Liver (tissue), 8 donors: ENCODE measurements at regions not wholly inside any gene's neighbourhood (a gene's known extent, or its start where the extent isn't known, plus 50 kb on each side); places are given as distances from the start of the nearest gene placed in this dataset.

Experiments used
- DNase-seq: peaks from one replicate; pipeline ENCODE4 v3.0.0-alpha.2; 2017; ENCODE audit warnings: low spot score
- H3K27ac ChIP-seq, 2 donors: one replicate each; pipeline ENCODE4 v1.7.0; 2013; ENCODE audit warnings: inconsistent platforms in 2 of 2, low read length in 2 of 2, control low read depth in 1 of 2, low read depth in 1 of 2, mild to moderate bottlenecking in 1 of 2
- H3K27me3 ChIP-seq, 4 donors: one replicate each; pipeline versions ENCODE4 v1.6.1 to v1.7.0; 2013; ENCODE audit warnings: low read length in 3 of 4, inconsistent platforms in 1 of 4, mild to moderate bottlenecking in 1 of 4, moderate library complexity in 1 of 4; ENCODE audit not compliant: control insufficient read depth in 4 of 4, insufficient read depth in 4 of 4
- H3K36me3 ChIP-seq, 4 donors: one replicate each; pipeline versions ENCODE4 v1.6.1 to v1.7.0; 2013; ENCODE audit warnings: low read length in 3 of 4, mild to moderate bottlenecking in 3 of 4, low read depth in 1 of 4, moderate library complexity in 1 of 4; ENCODE audit not compliant: control insufficient read depth in 4 of 4, insufficient read depth in 3 of 4
- H3K4me1 ChIP-seq, 4 donors: one replicate each; pipeline versions ENCODE4 v1.6.1 to v1.7.0; 2013; ENCODE audit warnings: low read length in 3 of 4, mild to moderate bottlenecking in 3 of 4, moderate library complexity in 1 of 4; ENCODE audit not compliant: control insufficient read depth in 4 of 4, insufficient read depth in 4 of 4
- H3K4me3 ChIP-seq, 3 donors: one replicate each; pipeline versions ENCODE4 v1.6.1 to v1.7.0; 2013; ENCODE audit warnings: low read length in 3 of 3, control low read depth in 1 of 3, low read depth in 1 of 3, mild to moderate bottlenecking in 1 of 3
- H3K9ac ChIP-seq, 2 donors: one replicate each; pipeline ENCODE4 v1.7.0; 2013; ENCODE audit warnings: low read length in 2 of 2, mild to moderate bottlenecking in 2 of 2, moderate library complexity in 2 of 2, control low read depth in 1 of 2, low read depth in 1 of 2
- H3K9me3 ChIP-seq, 4 donors: one replicate each; pipeline versions ENCODE4 v1.6.1 to v1.7.0; 2013; ENCODE audit warnings: low read length in 3 of 4; ENCODE audit not compliant: control insufficient read depth in 4 of 4
- ATF3 ChIP-seq: IDR thresholded peaks from 2 replicates; pipeline ENCODE4 v1.6.1; 2016; ENCODE audit warnings: antibody characterized with exemption
- EGR1 ChIP-seq, 2 donors: IDR thresholded peaks; 2 replicates each; pipeline ENCODE4 v1.6.1; 2016 to 2018; ENCODE audit warnings: antibody characterized with exemption in 2 of 2, low read depth in 2 of 2
- FOXA1 ChIP-seq: IDR thresholded peaks from 2 replicates; pipeline ENCODE4 v1.6.1; 2016; ENCODE audit warnings: antibody characterized with exemption
- FOXA2 ChIP-seq: IDR thresholded peaks from 2 replicates; pipeline ENCODE4 v1.6.1; 2016; ENCODE audit warnings: antibody characterized with exemption
- GABPA ChIP-seq, 2 donors: IDR thresholded peaks in 1 of 2; conservative IDR thresholded peaks in 1 of 2; 2 replicates each; pipeline ENCODE4 v1.6.1; 2016; ENCODE audit warnings: antibody characterized with exemption in 2 of 2, mild to moderate bottlenecking in 1 of 2, moderate library complexity in 1 of 2
- HNF4A ChIP-seq, 2 donors: conservative IDR thresholded peaks; 2 replicates each; pipeline ENCODE4 v1.6.1; 2016; ENCODE audit warnings: antibody characterized with exemption in 2 of 2, mild to moderate bottlenecking in 2 of 2
- HNF4G ChIP-seq: IDR thresholded peaks from 2 replicates; pipeline ENCODE4 v1.6.1; 2016; ENCODE audit warnings: antibody characterized with exemption
- JUND ChIP-seq, 2 donors: IDR thresholded peaks; 2 replicates each; pipeline ENCODE4 v1.6.1; 2016; ENCODE audit warnings: antibody characterized with exemption in 2 of 2
- MAX ChIP-seq: IDR thresholded peaks from 2 replicates; pipeline ENCODE4 v1.6.1; 2016; ENCODE audit warnings: antibody characterized with exemption
- NR2F2 ChIP-seq: IDR thresholded peaks from 2 replicates; pipeline ENCODE4 v1.6.1; 2016; ENCODE audit warnings: antibody characterized with exemption
- RAD21 ChIP-seq, 2 donors: IDR thresholded peaks; 2 replicates each; pipeline ENCODE4 v1.6.1; 2016; ENCODE audit warnings: antibody characterized with exemption in 2 of 2, mild to moderate bottlenecking in 2 of 2
- RXRA ChIP-seq, 2 donors: IDR thresholded peaks; 2 replicates each; pipeline ENCODE4 v1.6.1; 2017 to 2018; ENCODE audit warnings: antibody characterized with exemption in 2 of 2, mild to moderate bottlenecking in 1 of 2
- SP1 ChIP-seq: IDR thresholded peaks from 2 replicates; pipeline ENCODE4 v1.6.1; 2018; ENCODE audit warnings: antibody characterized with exemption, mild to moderate bottlenecking
- TAF1 ChIP-seq: conservative IDR thresholded peaks from 2 replicates; pipeline ENCODE4 v1.6.1; 2016; ENCODE audit warnings: antibody characterized with exemption, mild to moderate bottlenecking
- YY1 ChIP-seq: IDR thresholded peaks from 2 replicates; pipeline ENCODE4 v1.6.1; 2016; ENCODE audit warnings: antibody characterized with exemption, mild to moderate bottlenecking
- WGBS: extraction: QIAGEN DNeasy Blood & Tissue Kit; methylation state at CpG from one replicate; pipeline ENCODE4 v1.1.7; 2013; 5-methylcytosine and 5-hydroxymethylcytosine counted together
- TF ChIP-seq, protein P1 (sequence below): IDR thresholded peaks from 2 replicates; pipeline ENCODE4 v1.6.1; 2016; ENCODE audit warnings: antibody characterized with exemption, mild to moderate bottlenecking
- TF ChIP-seq, protein P2 (sequence below): fragments of 150-350 bp; IDR thresholded peaks from 2 replicates; pipeline ENCODE4 v1.5.1; 2017; ENCODE audit warnings: improper control_type of control experiment, low read depth, low read length; ENCODE audit not compliant: missing input control
- TF ChIP-seq, protein P3 (sequence below): IDR thresholded peaks from 2 replicates; pipeline ENCODE4 v1.6.1; 2016; ENCODE audit warnings: antibody characterized with exemption
- donor health status: healthy.
- donor health status: healthy.
- donor health status: healthy.
- donor health status: healthy.
- donor health status: healthy.

DNA sequence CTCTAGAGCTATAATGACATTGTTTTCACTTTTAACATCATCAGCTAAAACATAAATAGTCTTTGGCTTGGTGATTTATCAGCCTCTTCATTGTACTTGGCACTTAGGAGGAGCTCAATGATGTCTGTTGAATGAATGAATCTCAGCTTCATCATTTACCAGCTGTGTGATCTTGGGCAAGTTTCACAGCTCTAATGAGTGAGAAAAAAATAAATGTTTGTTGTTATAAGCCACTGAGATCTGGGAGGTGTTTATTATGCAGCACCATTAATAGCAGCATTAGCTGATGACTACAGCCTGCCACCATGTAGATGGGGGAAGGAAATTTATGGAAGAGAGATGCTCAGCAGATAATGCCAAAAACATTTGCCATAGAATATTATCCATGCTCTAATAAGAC, 63.6 kb upstream of the C1QTNF7 start:
- no peaks in the 10 kb centered on the region for H3K27me3 ChIP-seq
- DNase-seq = no peak
- no peaks in the 10 kb centered on the region for H3K36me3 ChIP-seq
- H3K27ac ChIP-seq = no peak overlapping the region
- H3K4me3 ChIP-seq = no peak overlapping the region
- H3K4me1 ChIP-seq = no peaks in the 10 kb centered on the region
- no peak overlapping the region for H3K9ac ChIP-seq
- no peak for TF ChIP-seq MAX
- TF ChIP-seq FOXA1 = no peak
- TF ChIP-seq RXRA (IDR thresholded peaks at IDR 0.05) = no peak
- TF ChIP-seq RAD21 (IDR thresholded peaks at IDR 0.05) = no peak
- TF ChIP-seq ATF3 = no peak
- TF ChIP-seq YY1 = no peak
- TF ChIP-seq TAF1 = no peak
- TF ChIP-seq, protein P1, sequence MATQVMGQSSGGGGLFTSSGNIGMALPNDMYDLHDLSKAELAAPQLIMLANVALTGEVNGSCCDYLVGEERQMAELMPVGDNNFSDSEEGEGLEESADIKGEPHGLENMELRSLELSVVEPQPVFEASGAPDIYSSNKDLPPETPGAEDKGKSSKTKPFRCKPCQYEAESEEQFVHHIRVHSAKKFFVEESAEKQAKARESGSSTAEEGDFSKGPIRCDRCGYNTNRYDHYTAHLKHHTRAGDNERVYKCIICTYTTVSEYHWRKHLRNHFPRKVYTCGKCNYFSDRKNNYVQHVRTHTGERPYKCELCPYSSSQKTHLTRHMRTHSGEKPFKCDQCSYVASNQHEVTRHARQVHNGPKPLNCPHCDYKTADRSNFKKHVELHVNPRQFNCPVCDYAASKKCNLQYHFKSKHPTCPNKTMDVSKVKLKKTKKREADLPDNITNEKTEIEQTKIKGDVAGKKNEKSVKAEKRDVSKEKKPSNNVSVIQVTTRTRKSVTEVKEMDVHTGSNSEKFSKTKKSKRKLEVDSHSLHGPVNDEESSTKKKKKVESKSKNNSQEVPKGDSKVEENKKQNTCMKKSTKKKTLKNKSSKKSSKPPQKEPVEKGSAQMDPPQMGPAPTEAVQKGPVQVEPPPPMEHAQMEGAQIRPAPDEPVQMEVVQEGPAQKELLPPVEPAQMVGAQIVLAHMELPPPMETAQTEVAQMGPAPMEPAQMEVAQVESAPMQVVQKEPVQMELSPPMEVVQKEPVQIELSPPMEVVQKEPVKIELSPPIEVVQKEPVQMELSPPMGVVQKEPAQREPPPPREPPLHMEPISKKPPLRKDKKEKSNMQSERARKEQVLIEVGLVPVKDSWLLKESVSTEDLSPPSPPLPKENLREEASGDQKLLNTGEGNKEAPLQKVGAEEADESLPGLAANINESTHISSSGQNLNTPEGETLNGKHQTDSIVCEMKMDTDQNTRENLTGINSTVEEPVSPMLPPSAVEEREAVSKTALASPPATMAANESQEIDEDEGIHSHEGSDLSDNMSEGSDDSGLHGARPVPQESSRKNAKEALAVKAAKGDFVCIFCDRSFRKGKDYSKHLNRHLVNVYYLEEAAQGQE = no peak
- TF ChIP-seq HNF4G = no peak
- TF ChIP-seq JUND (IDR thresholded peaks at IDR 0.05) = no peak
- no peak for TF ChIP-seq SP1
- no peak for TF ChIP-seq EGR1 (IDR thresholded peaks at IDR 0.05; ENCODE audit: low read depth in 2 of 2)
- H3K9me3 ChIP-seq = no peaks in the 10 kb centered on the region

DNA sequence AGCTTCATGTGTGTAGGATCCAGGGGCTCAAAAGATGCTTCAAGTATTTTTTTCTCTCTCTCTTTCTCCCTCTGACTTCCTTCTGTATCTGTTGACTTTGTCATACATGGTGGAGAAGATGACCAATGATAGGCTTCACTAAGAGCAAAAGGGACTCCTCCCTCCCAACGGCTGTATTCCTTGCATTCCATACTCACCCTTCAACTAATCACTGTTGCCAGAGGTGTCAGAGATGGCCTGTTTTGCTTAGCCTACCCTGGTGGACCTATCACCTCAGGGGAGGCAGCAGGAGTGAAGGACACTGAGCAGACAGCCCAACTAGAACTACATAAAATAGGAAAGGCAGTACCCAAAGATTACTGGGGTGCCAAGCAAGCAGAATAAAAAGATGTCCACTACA, 62.2 kb upstream of the C1QTNF7 start:
- WGBS = 24% methylated on average over 1 of the region's 1 CpG
- no peaks in the 10 kb centered on the region for H3K27me3 ChIP-seq
- no peaks in the 10 kb centered on the region for H3K9me3 ChIP-seq
- no peak for DNase-seq
- H3K36me3 ChIP-seq = no peaks in the 10 kb centered on the region
- no peaks in the 10 kb centered on the region for H3K4me1 ChIP-seq
- no peak overlapping the region for H3K4me3 ChIP-seq
- no peak overlapping the region for H3K9ac ChIP-seq
- H3K27ac ChIP-seq = no peak overlapping the region
- TF ChIP-seq, protein P2, sequence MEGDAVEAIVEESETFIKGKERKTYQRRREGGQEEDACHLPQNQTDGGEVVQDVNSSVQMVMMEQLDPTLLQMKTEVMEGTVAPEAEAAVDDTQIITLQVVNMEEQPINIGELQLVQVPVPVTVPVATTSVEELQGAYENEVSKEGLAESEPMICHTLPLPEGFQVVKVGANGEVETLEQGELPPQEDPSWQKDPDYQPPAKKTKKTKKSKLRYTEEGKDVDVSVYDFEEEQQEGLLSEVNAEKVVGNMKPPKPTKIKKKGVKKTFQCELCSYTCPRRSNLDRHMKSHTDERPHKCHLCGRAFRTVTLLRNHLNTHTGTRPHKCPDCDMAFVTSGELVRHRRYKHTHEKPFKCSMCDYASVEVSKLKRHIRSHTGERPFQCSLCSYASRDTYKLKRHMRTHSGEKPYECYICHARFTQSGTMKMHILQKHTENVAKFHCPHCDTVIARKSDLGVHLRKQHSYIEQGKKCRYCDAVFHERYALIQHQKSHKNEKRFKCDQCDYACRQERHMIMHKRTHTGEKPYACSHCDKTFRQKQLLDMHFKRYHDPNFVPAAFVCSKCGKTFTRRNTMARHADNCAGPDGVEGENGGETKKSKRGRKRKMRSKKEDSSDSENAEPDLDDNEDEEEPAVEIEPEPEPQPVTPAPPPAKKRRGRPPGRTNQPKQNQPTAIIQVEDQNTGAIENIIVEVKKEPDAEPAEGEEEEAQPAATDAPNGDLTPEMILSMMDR = no peak
- no peak for TF ChIP-seq SP1
- TF ChIP-seq, protein P3, sequence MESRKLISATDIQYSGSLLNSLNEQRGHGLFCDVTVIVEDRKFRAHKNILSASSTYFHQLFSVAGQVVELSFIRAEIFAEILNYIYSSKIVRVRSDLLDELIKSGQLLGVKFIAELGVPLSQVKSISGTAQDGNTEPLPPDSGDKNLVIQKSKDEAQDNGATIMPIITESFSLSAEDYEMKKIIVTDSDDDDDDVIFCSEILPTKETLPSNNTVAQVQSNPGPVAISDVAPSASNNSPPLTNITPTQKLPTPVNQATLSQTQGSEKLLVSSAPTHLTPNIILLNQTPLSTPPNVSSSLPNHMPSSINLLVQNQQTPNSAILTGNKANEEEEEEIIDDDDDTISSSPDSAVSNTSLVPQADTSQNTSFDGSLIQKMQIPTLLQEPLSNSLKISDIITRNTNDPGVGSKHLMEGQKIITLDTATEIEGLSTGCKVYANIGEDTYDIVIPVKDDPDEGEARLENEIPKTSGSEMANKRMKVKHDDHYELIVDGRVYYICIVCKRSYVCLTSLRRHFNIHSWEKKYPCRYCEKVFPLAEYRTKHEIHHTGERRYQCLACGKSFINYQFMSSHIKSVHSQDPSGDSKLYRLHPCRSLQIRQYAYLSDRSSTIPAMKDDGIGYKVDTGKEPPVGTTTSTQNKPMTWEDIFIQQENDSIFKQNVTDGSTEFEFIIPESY = no peak
- no peak for TF ChIP-seq JUND (IDR thresholded peaks at IDR 0.05)
- no peak for TF ChIP-seq GABPA (IDR thresholded peaks at IDR 0.05 in 1 of 2, conservative IDR thresholded peaks at IDR 0.05 in 1 of 2)
- no peak for TF ChIP-seq EGR1 (IDR thresholded peaks at IDR 0.05; ENCODE audit: low read depth in 2 of 2)
- TF ChIP-seq RXRA (IDR thresholded peaks at IDR 0.05) = no peak
- no peak for TF ChIP-seq NR2F2
- no peak for TF ChIP-seq YY1
- TF ChIP-seq MAX = no peak
- no peak for TF ChIP-seq ATF3
- no peak for TF ChIP-seq HNF4G
- TF ChIP-seq HNF4A (conservative IDR thresholded peaks at IDR 0.05) = no peak
- no peak for TF ChIP-seq FOXA2
- TF ChIP-seq, protein P1 = no peak
- TF ChIP-seq RAD21 (IDR thresholded peaks at IDR 0.05) = no peak
